ENCODE measurements at regions not wholly inside any gene's neighbourhood (a gene's known extent, or its start where the extent isn't known, plus 50 kb on each side); places are given as distances from the start of the nearest gene placed in this dataset.

- TF ChIP-seq CTCF (IDR thresholded peaks at IDR 0.05; ENCODE audit: borderline replicate concordance, insufficient read depth, low read depth, low read length) = no peak
These were observed 271.2 kb downstream of the ADRA2A start for GRCh38 chr10:111348076-111348475.

GRCh38 chr10:111354859-111355258, 278.0 kb downstream of the ADRA2A start:
- TF ChIP-seq CTCF (IDR thresholded peaks at IDR 0.05; ENCODE audit: borderline replicate concordance, insufficient read depth, low read depth, low read length) = no peak

More at GRCh38 chr10:111348076-111348475, 271.2 kb downstream of the ADRA2A start:
- H3K4me3 ChIP-seq (ENCODE audit: low read depth, low read length) = no peak overlapping the region

GRCh38 chr10:111356571-111356970, 279.7 kb downstream of the ADRA2A start:
- H3K4me3 ChIP-seq (ENCODE audit: low read depth, low read length) = no peak overlapping the region
- TF ChIP-seq CTCF (IDR thresholded peaks at IDR 0.05; ENCODE audit: borderline replicate concordance, insufficient read depth, low read depth, low read length) = no peak

More at GRCh38 chr10:111354859-111355258, 278.0 kb downstream of the ADRA2A start:
- no peak overlapping the region for H3K4me3 ChIP-seq (ENCODE audit: low read depth, low read length)

- no peak for TF ChIP-seq CTCF (IDR thresholded peaks at IDR 0.05; ENCODE audit: borderline replicate concordance, insufficient read depth, low read depth, low read length)
- H3K4me3 ChIP-seq (ENCODE audit: low read depth, low read length) = no peak overlapping the region
These were observed 281.0 kb downstream of the ADRA2A start for GRCh38 chr10:111357859-111358258.

DNA sequence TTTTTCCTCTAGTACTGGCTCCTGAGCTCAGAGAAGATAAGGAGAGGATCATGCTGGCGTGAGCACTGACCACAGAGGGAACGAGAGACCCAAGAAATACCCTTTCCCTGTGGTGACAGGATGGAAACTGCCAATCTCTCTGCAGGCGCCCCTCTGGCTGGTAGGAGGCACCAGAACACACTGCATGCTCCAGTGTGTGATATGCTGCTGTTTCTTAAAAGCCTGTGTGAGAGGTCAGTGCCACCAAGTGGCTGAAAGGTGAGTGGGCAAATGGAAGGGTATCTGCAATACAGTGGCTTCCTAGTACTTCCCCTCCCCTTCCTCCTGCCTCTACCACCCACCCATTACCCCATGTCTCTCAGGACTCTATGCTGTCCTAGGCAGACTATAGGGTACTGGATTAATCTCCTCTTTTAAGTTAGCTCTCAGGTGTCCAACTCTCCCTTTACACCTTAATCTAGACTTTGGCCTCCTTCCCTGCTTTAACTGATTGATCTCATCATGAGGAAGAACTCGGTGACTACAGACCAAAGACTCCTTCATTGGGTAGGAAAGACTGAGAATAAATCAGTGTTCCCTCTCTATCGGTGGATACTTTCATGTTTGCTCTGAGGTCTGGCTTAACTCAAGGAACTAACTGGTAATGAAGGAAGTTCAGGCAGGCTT, 283.6 kb downstream of the ADRA2A start:
- peak; percentile 56 for TF ChIP-seq CTCF (IDR thresholded peaks at IDR 0.05; ENCODE audit: borderline replicate concordance, insufficient read depth, low read depth, low read length)
- H3K4me3 ChIP-seq (ENCODE audit: low read depth, low read length) = no peak overlapping the region

DNA sequence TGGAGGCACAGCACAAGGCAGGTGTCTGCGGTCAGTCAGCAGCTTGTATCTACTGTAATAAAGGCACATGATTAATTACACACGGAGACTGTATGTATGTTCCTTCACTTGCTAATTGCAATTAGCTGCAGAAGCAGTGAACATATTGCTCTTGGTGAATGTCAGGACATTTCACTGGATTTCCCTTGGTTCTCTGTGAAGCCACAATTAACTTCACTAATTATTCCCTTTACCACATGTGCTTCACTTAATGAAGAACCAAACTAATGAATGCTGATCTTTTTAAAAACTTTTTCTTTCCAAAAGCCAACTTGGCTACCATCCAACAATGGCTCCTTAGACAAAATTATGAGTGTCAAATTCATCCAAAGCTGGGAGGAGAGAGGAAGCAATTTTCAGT, 290.7 kb downstream of the ADRA2A start:
- TF ChIP-seq CTCF (IDR thresholded peaks at IDR 0.05; ENCODE audit: borderline replicate concordance, insufficient read depth, low read depth, low read length) = no peak

GRCh38 chr10:111370101-111370500, 293.3 kb downstream of the ADRA2A start:
- TF ChIP-seq CTCF (IDR thresholded peaks at IDR 0.05; ENCODE audit: borderline replicate concordance, insufficient read depth, low read depth, low read length) = no peak
- no peak overlapping the region for H3K4me3 ChIP-seq (ENCODE audit: low read depth, low read length)

More for the DNA sequence above, 290.7 kb downstream of the ADRA2A start:
- no peak overlapping the region for H3K4me3 ChIP-seq (ENCODE audit: low read depth, low read length)
